Epithelial cell of proximal tubule (primary cell): ENCODE measurements at regions not wholly inside any gene's neighbourhood (a gene's known extent, or its start where the extent isn't known, plus 50 kb on each side); places are given as distances from the start of the nearest gene placed in this dataset.

Experiments
- DNase-seq: peaks from one replicate; pipeline ENCODE4 v3.0.0-alpha.2; 2011; ENCODE audit warnings: low read depth
- H3K4me3 ChIP-seq: 2 replicates; pipeline ENCODE4 v1.5.1; 2011; ENCODE audit warnings: low read depth, mild to moderate bottlenecking, low read length
- CTCF ChIP-seq: conservative IDR thresholded peaks from 2 replicates; pipeline ENCODE4 v1.5.1; 2012; ENCODE audit warnings: low read depth, mild to moderate bottlenecking, low read length

DNA sequence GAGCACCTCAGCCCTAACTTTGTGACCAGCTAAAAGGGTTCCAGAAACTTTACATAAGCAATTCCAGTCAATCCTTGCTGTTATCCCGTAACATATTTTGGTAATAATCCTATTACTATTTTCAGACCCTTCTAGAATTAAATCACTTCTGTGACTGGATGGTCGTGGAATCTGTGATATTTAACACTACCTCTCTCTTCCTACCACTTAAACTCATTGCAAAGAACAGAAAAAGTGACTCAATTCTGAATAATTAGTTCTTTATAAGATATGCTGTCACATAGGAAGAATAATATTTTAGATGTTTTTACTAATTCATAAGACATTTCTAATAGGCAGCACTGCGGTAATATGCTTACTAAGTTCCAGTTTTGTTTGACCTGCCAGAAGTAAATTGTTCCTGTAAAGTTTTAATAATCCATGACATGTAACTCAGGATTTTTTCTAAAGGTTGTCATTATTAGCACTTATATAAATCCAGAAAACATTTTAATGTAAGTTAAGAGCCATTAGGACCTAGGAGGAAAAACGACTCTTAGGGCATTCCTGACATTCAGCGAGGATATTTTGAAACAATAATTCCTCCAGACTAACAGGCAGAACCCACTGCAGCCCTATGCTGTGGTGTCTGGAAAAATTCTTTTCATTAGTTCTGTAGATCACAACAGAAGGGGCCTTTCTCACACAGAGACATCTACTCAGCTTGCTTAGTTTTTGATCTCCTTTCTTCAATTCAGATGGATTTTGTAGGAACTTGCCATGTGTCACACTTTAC, 113.3 kb upstream of the MBNL1 start:
- no peak for DNase-seq
- H3K4me3 ChIP-seq = no peak overlapping the region
- TF ChIP-seq CTCF = no peak

DNA sequence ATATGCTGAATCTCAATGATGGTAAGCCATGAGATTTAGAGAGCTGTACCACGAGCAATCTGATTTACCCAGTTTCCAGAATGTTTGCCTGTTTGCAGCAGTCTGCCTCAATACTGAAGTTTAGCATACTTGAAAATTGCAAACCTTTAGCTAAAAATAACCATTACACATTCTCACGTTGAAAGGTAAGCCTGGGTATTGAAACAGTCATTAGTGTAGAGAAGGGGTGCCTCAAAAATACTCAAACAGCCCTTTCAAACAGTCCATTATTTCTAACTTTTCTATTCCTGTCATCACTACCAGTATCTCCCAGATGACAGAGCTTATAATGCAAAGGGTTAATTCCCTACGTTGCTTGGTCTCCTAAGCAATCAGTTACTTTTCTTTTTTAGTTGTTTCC, 111.8 kb upstream of the MBNL1 start:
- H3K4me3 ChIP-seq = no peak overlapping the region
- no peak for DNase-seq
- no peak for TF ChIP-seq CTCF

DNA sequence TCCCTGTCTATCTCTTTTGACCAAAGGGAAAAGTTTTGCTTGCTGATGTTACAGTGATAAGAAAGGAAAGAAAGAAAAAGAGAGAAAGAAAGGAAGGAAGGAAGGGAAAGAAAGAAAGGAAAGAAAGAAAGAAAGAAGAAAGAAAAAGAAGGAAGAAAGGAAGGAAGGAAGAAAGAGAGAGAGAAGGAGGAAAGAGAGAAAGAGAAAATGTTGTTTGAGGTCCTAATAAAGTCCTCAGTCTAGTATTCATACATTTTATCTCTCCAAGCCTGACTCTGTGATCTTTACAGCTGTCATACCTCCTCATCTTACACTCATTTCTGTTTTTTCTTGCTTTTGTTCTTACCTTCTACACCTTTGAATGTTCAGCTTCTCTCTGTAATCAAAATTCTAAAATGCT, 111.4 kb upstream of the MBNL1 start:
- no peak overlapping the region for H3K4me3 ChIP-seq
- no peak for DNase-seq
- TF ChIP-seq CTCF = no peak

- no peak for TF ChIP-seq CTCF
- no peak for DNase-seq
- H3K4me3 ChIP-seq = no peak overlapping the region
These were observed 109.4 kb upstream of the MBNL1 start for GRCh38 chr3:152159328-152159727.

DNA sequence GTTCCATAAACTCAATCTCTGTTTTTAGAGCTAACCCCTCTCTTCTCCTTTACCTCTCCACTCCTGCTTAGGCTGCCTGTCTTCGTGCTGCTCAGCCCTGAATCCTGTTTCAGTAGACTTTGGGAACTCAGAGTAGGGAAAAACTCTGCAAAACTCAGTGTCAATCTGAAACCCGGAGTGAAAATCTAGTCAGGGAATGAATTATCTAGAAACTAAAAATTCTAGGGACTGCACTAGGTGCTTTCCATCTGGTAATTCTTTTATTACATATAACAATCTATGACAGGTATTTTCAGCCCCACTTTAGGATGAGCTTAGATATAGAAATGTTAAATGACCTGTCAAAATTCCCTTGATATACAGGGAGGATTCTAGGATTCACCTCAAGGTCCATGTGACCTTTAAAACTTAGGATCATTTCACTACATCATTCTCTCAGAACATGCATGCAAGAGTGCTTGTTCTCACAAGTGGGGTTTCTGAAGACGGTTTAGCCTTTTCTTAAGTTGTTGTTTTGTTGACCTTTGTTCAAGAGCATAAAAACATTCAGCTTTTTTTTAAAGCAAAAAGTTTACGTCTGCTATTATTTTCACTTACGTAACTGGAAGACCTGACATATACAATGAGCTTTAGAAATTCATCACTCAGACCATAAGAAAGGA, 108.2 kb upstream of the MBNL1 start:
- TF ChIP-seq CTCF = no peak
- no peak for DNase-seq
- no peak overlapping the region for H3K4me3 ChIP-seq

GRCh38 chr3:152172460-152172859, 96.3 kb upstream of the MBNL1 start:
- TF ChIP-seq CTCF = no peak
- DNase-seq = no peak
- H3K4me3 ChIP-seq = no peak overlapping the region

DNA sequence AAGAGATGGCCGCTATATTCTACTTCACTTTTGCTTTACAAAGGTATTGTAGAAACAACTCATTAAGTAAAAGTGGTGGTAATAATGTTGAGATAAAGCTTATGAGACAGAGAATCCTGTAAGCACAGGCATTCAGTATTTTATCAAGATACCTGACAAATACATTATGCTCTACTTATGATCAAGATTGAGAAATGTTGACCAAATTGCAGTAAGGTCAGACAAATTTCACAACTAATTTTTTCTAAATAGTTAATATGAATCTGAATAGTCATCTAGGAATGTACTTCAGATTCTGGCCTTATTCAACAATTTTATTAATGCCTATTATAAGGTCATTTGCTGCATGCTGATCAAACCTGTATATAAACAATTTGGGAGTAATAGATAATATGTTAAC, 95.1 kb upstream of the MBNL1 start:
- no peak for TF ChIP-seq CTCF
- no peak overlapping the region for H3K4me3 ChIP-seq
- DNase-seq = no peak
